Hindlimb muscle (tissue), 1 donor: ENCODE measurements at regions not wholly inside any gene's neighbourhood (a gene's known extent, or its start where the extent isn't known, plus 50 kb on each side); places are given as distances from the start of the nearest gene placed in this dataset.
"Not testable (repeated sequence)": the region's sequence is repeated elsewhere in the genome, so short reads cannot be mapped to it uniquely, and the experiment has no call there.

Experiments
- DNase-seq: peaks from one replicate; pipeline ENCODE4 v3.0.0-alpha.2; 2013

DNA sequence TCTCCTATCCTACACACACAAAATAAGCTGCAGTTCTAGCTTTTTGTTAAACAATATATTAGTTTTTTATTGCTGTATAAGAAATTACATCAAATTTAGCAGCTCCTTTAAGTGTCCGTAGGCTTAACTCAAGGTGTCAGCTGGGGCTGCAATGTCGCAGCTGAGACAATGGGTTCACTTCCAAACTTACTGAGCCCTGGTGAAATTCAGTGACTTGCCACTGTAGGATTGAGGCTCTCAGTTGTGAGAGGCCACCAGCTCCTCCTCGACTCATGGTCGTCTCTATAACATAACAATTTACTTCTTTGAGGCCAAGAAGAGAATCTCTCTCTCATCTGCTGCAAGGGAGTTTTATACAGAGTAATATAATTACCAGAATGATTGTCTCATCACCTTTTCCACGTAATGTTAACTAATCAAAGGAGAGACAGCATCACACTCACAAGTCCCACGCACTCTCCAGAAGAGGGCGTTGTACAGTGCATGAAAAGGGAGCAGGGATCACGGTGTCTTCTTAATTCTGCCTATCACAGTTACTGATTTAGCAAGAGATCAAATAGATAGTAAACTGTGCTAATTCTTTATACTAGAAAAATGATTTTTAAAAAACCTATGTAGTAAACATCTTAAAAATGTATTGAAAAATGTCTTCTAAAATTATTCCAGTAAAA is 735.6 kb upstream of the GBE1 start:
- no peak for DNase-seq

DNA sequence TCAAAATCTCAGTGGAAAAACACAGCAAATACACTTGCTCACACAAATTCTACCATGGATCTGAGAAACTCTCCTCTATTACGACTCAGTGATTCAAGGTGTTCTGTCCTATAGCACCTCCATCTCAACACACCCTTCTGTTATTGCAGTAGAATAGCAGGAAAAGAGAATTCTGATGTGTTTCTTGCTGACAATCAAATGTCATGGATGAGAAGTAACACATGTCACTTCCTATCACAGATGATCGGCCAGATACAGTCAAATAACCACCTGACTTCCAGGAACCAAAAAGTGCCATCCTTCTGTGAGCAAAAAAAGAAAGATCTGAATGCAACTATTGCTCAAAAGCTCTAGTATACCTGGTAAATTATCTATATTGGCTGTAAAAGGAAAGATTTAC is 734.2 kb upstream of the GBE1 start:
- DNase-seq: no peak

DNA sequence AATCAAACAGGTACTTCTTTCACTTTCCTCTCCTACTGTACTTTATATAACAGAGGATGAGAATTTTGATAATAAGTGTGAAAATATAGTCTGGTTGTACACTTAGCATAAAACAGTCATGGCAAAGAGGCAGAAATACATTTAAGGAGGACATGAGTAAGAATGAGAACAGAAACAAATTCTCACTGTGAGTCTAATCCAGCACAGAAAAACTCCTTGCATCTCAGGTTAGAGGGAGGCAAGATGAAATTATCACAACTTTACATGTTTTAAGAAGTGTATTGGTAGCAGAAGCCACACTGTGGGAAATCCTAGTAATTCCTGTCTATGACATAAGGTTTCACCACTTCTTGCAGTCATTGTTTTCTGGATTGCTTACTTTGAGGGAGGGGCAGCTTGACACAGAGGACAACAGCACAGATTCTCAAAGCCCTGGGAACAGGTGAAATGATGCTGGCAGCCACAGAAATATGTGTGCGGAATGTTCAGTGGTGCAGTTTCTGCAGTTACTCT is 733.6 kb upstream of the GBE1 start:
- DNase-seq: no peak

DNA sequence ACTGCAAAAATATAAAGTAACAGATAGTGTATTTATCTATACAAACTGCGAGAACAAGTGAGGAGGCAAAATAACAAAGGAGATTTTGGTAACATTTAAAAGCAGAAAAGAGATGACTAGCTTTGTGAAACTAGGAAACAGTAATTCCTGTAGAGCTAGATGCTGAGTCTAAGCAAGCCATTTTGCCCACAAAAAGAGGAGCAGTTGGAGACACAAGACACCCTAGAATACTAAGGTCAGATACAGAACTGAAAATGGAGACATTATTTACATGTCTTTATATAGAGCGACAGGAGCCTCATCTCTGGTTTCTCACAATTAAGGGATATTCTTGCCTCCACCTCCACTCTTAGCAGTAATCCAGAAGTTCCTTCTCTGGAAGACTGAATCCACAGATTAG is 732.4 kb upstream of the GBE1 start:
- no peak for DNase-seq

DNA sequence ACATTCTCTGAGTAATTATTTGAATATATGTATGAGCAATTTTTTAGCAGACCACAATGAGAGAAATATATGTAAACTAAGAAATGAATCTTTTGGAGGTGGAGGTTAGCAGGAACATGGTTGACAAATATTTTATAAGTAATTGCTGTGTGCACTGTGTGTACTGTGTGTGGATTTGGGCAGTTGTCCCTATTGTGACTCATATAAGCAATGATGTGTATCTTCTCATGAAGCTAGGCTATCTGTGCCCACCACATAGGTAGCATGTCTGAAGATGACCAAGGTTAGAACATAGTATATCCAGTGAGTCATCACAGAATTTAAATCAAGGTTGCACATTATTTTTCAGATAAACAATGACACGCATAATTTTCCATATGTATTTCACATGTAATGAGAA is 713.9 kb upstream of the GBE1 start:
- no peak for DNase-seq

DNA sequence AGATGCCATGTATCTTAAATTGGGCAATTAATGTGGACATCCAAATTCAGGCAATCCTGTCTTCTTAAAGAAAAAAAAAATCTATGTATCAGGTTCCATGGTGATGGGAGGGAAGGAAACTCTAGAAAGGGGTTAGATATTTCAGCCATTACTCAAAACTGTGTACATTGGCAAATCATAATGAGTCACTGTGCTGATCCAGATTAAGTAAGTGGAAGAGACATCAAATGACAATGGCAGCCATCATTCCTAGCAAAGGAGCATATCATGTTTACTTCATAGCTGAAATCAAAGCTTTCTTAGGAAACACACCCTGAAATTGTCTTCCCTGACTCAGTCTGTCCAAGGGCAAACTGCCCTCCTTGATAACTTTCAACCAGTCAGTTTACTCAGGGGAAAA is 713.3 kb upstream of the GBE1 start:
- no peak for DNase-seq

DNA sequence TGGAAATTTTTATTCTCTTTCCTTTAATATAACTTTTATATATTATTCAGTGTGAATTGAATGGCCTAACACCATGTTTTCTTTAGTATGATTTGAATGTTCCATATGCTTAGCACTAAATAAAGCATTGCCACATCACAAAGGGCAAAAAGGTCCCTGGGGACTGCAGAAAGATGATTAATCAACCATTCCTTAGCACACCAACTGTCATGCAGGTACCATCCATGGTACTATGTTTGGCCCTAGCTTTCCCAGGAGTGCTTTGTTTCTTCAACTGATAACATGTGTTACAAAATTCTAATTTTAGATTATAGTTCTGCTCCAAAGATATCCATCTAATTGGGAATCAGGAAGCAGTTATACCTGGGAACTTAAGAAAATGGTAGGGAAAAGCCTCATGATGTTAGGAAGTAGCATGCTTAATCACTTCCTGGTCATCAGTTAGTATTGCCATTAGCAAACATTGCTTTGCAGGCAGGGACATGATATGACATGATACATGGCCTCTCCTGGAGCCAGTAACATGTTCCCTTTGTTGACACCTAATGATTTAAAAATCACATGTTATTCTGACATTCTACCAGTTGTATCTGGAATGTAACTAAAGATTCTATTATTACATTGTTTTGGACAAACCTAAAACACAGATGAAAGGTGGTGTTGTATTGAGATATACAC is 712.6 kb upstream of the GBE1 start:
- DNase-seq: no peak

DNA sequence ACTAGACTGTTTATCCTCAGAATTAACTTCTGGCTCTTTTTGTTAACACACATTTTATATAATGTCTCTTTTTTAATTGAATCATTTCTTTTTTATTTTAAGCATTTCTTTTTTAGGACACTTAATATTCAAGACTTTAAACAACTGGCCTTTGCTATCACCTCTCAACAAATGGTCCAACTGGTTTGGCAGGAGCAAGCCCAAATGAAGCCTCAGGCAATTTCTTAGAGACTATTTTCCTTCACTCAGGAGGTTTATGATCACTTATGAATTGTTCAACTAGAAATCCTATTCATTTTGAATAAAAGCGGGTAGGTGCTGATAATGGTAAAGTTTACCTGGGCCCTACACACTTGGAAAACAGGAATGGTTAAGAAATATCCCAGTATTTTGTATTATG is 705.6 kb upstream of the GBE1 start:
- no peak for DNase-seq

DNA sequence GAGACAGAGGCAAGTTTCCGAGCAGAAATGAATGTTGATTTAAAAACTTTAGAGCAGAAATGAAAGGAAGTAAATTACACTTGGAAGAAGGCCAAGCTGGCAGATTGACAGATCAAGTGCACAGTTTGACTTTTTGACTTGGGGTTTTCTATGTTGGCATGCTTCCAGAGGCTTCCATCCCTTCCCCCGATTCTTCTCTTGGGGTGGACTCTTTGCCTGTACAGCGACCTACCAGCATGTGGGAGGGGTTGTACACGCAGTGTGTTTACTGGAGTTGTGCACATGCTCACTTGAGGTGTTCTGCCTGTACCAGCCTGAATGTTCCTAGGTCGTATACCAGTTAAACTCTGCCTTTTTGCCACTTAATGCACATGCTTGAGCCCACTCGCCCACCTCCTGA is 701.5 kb upstream of the GBE1 start:
- DNase-seq: no peak

DNA sequence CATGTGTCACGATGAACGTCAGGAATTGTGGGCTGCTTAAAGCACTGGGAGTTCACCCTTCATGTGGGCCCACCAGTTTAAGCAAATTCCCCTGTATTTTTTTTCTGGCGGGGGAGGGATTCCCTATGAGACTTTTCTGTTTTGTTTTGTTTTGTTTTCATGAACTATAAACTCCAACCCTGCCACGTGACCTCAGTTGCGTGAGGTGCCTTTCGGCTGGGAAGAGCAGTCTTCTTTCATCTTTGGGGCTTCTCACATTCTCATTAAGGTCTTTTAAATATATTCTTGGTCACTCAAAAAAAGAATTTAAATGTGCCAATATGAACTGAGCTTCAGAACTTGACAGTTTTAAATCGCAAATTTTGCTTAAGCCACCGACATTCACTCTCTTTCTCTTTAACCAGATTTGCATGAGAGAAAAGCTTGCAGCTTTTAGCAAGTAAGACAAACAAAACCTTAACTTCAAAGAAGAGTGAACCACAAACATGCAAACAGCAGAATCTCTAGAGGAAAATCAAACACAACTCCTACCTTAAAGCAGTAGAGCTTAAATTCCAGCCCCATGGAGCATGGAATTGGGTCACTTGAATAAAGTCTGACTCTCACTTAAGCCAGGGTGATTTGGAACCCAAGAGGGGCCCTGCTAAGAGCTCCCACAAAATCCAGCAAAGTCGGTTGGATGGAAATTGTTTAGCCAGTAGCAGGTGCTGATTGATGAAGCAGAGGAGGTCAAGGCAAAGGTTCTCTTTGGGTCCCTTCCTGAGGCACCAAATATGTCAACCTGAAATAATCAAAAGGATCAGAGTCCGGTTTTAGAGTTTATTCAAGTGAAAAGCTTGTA is 699.8 kb upstream of the GBE1 start:
- DNase-seq: no peak

DNA sequence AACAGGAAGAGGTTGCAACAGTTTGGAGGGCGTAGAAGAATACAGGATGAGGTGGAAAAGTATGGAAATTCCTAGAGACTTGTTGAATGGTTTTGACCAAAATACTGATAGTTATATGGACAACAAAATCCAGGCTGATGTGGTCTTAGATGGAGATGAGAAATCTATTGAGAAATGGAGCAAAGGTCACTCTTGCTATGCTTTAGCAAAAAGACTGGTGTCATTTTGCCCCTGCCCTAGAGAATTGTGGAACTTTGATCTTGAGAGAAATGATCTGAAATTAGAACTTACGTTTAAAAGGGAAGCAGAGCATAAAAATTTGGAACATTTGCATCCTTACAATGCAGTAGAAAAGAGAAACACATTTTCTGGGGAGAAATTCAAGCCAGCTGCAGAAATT is 686.9 kb upstream of the GBE1 start:
- no peak for DNase-seq

DNA sequence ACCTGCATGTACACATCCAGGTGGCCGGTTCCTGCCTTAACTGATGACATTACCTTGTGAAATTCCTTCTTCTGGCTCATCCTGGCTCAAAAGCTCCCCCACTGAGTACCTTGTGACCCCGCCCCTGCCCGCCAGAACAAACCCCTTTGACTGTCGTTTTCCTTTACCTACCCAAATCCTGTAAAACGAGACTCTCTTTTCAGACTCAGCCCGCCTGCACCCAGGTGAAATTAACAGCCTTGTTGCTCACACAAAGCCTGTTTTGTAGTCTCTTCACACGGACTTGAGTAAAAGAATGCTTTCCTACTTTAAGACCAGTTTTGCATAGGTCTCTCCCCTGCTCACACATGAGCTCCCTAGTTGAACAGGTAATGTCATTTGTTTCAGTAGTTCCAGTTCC is 667.4 kb upstream of the GBE1 start:
- not testable (repeated sequence) for DNase-seq

DNA sequence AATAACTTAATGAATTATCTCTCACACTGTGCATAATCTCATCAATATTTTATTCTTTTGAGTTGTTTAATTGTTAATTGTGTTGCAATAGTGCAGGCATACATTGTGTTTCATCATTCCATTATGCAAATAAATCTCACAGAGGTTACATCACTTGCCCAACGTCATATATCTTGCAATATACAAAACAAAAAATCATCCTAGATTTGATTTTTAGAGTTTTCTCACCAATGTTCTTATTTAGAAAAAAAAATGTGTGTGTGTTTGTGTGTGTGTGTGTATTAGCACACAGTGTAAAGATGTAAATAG is 662.5 kb upstream of the GBE1 start:
- DNase-seq: no peak

DNA sequence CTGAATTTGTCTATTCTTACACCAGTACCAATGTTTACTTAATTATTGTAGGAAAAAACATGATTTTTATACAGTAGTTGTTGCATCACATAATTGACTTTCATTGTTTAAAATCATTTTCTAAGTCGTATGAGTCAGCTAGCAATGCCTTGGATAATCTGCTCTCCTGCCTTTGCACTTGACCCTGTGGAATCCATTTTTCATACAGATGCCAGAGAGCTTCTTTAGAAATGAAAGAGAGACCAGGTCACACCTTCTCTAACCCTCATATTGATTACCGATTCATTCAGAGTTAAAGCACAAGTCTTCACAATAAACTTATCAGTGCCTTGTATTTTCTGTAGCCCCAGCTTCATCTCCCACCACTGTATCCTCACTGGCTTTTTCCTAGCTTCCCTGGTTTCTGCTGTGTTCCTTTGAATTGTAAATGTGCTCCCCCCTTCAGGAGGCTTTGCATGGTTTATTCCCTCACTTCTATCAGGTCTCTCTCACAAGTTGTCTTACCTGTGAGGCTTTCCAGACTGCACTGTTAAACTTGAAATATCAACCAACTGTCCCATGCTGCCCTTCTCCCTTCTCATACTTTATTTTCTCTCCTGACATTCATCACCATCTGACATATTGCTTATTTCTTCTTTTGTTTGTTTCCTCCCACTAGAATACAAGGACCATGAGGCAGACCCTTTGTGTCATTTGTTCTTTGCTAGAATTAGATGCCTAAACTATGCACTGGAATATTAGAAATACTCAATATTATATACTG is 662.0 kb upstream of the GBE1 start:
- DNase-seq: no peak

DNA sequence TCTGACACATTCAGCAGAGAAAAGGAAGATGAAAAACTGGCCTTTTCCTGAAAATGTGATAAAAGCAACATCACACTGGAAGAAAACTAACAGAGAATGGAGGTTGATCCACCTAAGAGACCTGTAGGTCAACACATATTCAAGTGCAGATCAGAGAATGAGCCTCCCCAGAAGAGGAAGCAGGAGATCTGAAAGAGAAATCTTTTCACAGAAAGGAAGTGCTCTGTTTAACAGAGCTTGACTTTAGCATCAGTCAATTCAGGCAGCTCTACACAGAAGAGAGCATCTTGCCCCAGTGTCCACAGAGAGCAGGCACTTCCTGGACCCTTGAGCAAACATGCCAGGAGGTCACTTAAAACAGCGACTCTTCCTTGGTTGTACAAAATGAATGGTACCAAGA is 655.4 kb upstream of the GBE1 start:
- no peak for DNase-seq

DNA sequence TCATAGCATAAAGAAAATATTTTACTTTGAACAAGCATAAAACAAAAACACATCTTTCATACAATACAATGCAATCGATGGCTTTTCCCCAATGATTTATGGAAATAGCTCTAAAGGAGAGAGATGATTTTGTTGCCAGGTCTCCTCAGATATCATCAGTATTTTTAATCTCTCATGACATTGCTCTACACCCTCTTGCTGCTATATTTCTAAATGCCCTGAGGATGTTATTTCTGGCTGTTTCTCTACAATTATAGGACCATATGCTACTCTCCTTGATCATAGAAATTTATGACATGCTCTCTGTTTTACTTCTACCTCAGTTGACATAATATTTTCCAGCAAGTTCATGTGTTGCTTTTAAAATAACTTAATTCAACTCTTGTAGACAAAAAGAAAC is 654.9 kb upstream of the GBE1 start:
- no peak for DNase-seq

DNA sequence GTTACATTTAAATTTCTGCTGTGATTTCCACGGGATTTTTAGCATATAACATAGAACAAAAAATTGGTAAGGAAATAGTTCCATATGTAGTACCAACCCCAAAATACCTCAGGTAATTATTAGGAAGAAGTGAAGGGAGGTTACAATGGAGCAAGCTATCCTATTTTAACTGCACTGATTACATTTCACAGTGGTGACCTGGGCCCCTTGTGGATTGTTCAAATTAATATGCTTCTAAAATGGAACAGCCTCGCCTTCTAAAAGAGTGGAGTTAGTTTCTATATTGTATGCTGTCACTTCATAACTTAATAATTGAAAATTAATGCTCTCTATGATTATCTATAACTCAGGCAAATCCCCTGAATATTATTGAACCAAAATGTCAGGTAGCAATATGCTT is 651.7 kb upstream of the GBE1 start:
- no peak for DNase-seq

DNA sequence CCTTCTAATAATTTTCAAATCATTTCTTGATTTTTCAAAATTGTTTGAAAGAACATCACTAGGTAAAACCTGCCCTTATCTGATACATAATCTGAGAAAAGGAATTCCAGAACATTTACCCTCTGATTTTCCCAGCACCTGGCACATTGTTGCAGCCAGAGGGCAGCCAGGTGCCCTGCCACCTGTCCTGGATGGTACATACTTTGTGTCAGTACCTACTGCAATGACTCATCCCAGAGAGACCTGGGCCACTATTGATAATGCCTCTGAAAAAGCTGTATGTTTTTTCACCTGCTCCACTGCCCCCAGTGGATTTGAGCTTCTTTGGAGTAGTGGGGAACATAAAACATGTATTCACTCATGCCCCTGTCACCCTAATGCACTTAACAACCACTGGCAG is 648.9 kb upstream of the GBE1 start:
- no peak for DNase-seq

DNA sequence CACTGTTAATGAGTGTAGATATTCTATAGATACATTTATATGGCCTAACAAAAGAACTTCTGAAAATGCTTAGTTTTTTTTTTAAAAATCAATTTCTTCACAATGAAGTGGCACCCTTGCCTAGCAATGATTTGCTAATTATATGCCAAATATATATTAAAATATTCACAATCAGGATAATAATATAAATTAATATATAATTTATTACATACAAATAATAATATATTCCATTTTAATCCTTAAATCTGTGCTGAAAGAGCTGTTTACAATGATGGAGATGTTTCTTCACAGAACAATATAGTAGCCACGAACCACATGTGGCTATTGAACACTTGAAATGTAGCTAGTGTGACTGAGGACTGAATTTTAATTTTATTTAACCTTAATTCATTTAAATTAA is 648.4 kb upstream of the GBE1 start:
- DNase-seq: no peak

DNA sequence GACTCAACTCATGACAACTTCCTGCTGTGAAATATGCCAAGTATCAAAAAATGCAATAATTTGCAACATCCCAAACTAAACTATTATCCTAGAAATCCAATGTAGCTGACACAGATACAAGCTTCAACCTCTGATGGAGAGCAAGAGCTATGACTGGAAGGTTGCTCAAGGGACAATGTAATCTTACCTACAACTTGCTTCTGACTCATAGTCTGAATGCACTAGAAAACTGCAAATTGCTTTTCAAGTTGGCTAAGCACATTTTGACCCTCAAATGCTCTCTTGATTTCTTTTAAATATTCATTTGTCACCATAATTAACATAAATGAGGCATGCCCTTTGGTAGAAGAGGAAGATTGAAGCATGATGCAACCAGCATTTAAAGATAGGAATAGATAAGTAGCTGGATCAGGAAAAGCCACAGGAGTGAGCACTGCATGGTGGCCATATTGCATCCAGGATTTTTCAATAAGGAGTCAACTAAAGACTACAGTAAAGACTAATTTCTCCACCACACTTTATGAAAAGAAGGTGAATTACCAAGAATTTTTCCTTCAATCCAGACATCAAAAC is 630.8 kb upstream of the GBE1 start:
- DNase-seq: no peak

DNA sequence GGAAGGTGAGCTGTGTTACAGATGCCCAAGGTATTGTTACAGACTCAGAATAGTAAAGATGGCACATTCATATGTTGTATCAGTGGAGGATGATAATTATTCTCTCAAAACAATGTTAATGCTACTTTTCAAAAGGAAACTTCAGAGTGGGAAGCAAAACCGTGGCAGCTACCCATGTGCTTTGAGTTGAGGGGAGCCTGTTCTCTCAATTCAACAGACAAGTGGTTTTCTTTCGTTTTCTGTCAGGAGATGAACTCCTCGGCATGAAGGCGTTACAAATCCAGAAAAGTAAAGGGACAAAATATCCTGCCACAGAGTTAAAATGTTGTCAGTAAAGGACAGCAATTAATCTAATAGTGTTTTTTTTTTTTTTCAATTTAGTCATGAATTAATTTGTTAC is 629.4 kb upstream of the GBE1 start:
- DNase-seq: no peak

DNA sequence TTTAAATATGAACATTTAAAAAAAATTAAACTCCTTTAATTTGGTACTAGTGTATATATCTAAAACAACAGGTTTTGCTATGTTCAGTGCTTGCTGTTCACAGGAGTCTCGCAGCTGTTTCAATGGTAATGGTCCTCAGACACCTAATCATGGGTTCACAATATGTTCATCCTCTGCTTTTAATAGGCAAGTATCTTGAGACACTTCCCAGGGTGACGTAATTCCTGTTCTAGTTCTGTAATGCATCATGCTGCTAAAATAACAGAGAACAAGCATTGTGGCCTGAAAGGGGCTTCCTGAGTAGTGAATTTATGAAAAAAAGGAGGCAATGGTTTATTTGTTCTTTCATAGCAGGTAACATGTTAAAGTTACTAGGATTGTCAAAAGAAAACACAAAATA is 625.2 kb upstream of the GBE1 start:
- DNase-seq: peak; percentile 12

DNA sequence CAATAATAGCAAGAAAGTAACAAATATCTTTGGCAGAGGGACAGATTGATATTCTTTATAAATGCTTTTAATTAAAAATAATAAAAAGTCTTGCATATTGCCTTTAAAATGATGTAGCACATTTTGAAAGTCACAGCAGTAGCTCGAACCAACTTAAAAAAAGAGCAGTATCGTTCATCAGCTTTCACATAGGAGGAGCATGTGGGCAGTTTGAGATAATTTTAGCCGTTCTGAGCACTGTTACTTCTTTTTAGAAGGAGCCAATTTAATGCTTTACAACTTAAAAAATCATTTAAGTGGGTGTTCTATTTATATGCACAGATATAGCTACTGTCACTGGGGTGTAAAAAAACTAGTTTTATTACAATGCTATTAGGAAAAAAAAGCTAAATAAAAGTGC is 622.7 kb upstream of the GBE1 start:
- DNase-seq: no peak
